AG04450 (cell line): ENCODE measurements at regions not wholly inside any gene's neighbourhood (a gene's known extent, or its start where the extent isn't known, plus 50 kb on each side); places are given as distances from the start of the nearest gene placed in this dataset.

Experiments
- CTCF ChIA-PET: fragments of 300-600, 350-600 bp; formaldehyde crosslinking; extraction: SDS; loops from one replicate; lab custom pipeline; 2022; ENCODE audit warnings: antibody characterized with exemption, inconsistent platforms; lab: Charles Lee
- POLR2A ChIA-PET: fragments of 350-600 bp; formaldehyde crosslinking; extraction: SDS; loops from one replicate; lab custom pipeline; 2021; ENCODE audit warnings: antibody characterized with exemption, inconsistent platforms; lab: Yijun Ruan, JAX
- DNase-seq: peaks from one replicate; pipeline ENCODE4 v3.0.0-alpha.2; 2011; ENCODE audit warnings: low read depth, low spot score
- H3K27ac ChIP-seq: one replicate; pipeline ENCODE4 v1.5.1; 2012; ENCODE audit warnings: low read depth, low read length, control low read depth
- H3K27me3 ChIP-seq: one replicate; pipeline ENCODE4 v1.6.0; 2012; ENCODE audit warnings: low read length; ENCODE audit not compliant: control insufficient read depth, insufficient read depth
- H3K4me3 ChIP-seq: 2 replicates; pipeline ENCODE4 v1.5.1; 2011; ENCODE audit warnings: mild to moderate bottlenecking, low read depth, low read length, control low read depth
- H3K9me3 ChIP-seq: 2 replicates; pipeline ENCODE4 v1.5.1; 2012; ENCODE audit warnings: low read length; ENCODE audit not compliant: control insufficient read depth, insufficient read depth
- CTCF ChIP-seq: IDR thresholded peaks from 2 replicates; pipeline ENCODE4 v1.5.1; 2011; ENCODE audit warnings: low read depth, low read length, control low read depth, inconsistent platforms

- ChIA-PET POLR2A (no interaction called here), CTCF (interaction anchor here (0.5 to 1.9 kb wide), 19 partner anchors 10 to 632 kb away, joined by 3 to 18 read pairs (median 3); partner anchors contain the start of gene NECTIN1)
- no peak for DNase-seq
- H3K27me3 ChIP-seq, result peaks cover 36% of the 10 kb centered on the region
- no peak overlapping the region for H3K27ac ChIP-seq
- no peak overlapping the region for H3K4me3 ChIP-seq
- TF ChIP-seq CTCF, result no peak
- no peaks in the 10 kb centered on the region; the same call in 1 of the 2 replicates for H3K9me3 ChIP-seq
Measured at GRCh38 chr11:119480380-119481020, 57.5 kb upstream of the THY1 start.

- H3K27me3 ChIP-seq, result peaks cover 35% of the 10 kb centered on the region
- DNase-seq, result no peak
- H3K9me3 ChIP-seq, result no peaks in the 10 kb centered on the region; the same call in 1 of the 2 replicates
- ChIA-PET POLR2A (no interaction called here), CTCF (interaction anchor here (0.5 to 1.9 kb wide), 17 partner anchors 9 to 633 kb away, joined by 3 to 18 read pairs (median 4); partner anchors contain the start of gene NECTIN1)
- no peak overlapping the region for H3K4me3 ChIP-seq
- TF ChIP-seq CTCF, result peak; percentile 86
- H3K27ac ChIP-seq, result no peak overlapping the region
Measured at GRCh38 chr11:119479685-119480275, 56.8 kb upstream of the THY1 start.

- TF ChIP-seq CTCF, result no peak
- no peak for DNase-seq
- H3K4me3 ChIP-seq, result no peak overlapping the region
- POLR2A ChIA-PET, result no interaction called here
- CTCF ChIA-PET, result interaction anchor here (0.6 to 1.5 kb wide), 2 partner anchors 105 to 120 kb away, joined by 3 to 6 read pairs; no protein-coding TSS in a partner anchor
- H3K9me3 ChIP-seq, result no peaks in the 10 kb centered on the region; the same call in 1 of the 2 replicates
- no peak overlapping the region for H3K27ac ChIP-seq
- H3K27me3 ChIP-seq, result peaks cover 35% of the 10 kb centered on the region
Measured at GRCh38 chr11:119478711-119479285, 55.8 kb upstream of the THY1 start.

- ChIA-PET CTCF (interaction anchor here (0.5 to 3.4 kb wide), 8 partner anchors 67 to 632 kb away, joined by 3 to 46 read pairs (median 8); no protein-coding TSS in a partner anchor), POLR2A (no interaction called here)
- no peak for TF ChIP-seq CTCF
Measured at GRCh38 chr11:119476666-119477331, 53.8 kb upstream of the THY1 start.

More at GRCh38 chr11:119476666-119477331, 53.8 kb upstream of the THY1 start:
- Histone ChIP-seq H3K27me3 (peaks cover 20% of the 10 kb centered on the region), H3K4me3 (no peak overlapping the region), H3K27ac (no peak overlapping the region), H3K9me3 (no peaks in the 10 kb centered on the region)
- no peak for DNase-seq
